MCF 10A (cell line): ENCODE measurements at regions not wholly inside any gene's neighbourhood (a gene's known extent, or its start where the extent isn't known, plus 50 kb on each side); places are given as distances from the start of the nearest gene placed in this dataset.
A peak's percentile ranks its signal among the peaks of the same experiment; 100 is the strongest.
"Not testable (repeated sequence)": the region's sequence is repeated elsewhere in the genome, so short reads cannot be mapped to it uniquely, and the experiment has no call there.

Source experiments
- BruUV-seq: library from RNA; stranded (reverse); fragments of 400-500 nt; replicated peaks from 2 replicates; lab custom pipeline; 2021; lab: Mats Ljungman, UMichigan
- CTCF ChIA-PET: fragments of 300-600 bp; sonication (Branson Sonifier 250); formaldehyde crosslinking; extraction: SDS; loops from one replicate; lab custom pipeline; 2021; ENCODE audit warnings: antibody characterized with exemption, inconsistent platforms; lab: Yijun Ruan, JAX
- POLR2A ChIA-PET: fragments of 300-600, 350-650 bp; sonication (Branson Sonifier 250); formaldehyde crosslinking; extraction: SDS; loops from one replicate; lab custom pipeline; 2020; ENCODE audit warnings: antibody characterized with exemption, inconsistent platforms; lab: Yijun Ruan, JAX
- DNase-seq: peaks from one replicate; pipeline ENCODE4 v3.0.0-alpha.2; 2018; ENCODE audit not compliant: unreplicated experiment
- H3K27ac Mint-ChIP-seq: one replicate; pipeline ENCODE4 v1.8.0; 2022; ENCODE audit warnings: mild to moderate bottlenecking, low read depth, mixed read lengths; ENCODE audit not compliant: unreplicated experiment
- H3K27me3 Mint-ChIP-seq: one replicate; pipeline ENCODE4 v1.8.0; 2022; ENCODE audit warnings: mixed read lengths; ENCODE audit not compliant: insufficient read depth, unreplicated experiment
- H3K36me3 Mint-ChIP-seq: one replicate; pipeline ENCODE4 v1.8.0; 2022; ENCODE audit warnings: mild to moderate bottlenecking, moderate library complexity, mixed read lengths; ENCODE audit not compliant: insufficient read depth, unreplicated experiment
- H3K4me1 Mint-ChIP-seq: one replicate; pipeline ENCODE4 v1.8.0; 2022; ENCODE audit warnings: mixed read lengths; ENCODE audit not compliant: insufficient read depth, unreplicated experiment
- H3K4me3 Mint-ChIP-seq: one replicate; pipeline ENCODE4 v1.8.0; 2022; ENCODE audit warnings: mild to moderate bottlenecking, moderate library complexity, mixed read lengths; ENCODE audit not compliant: unreplicated experiment
- H3K9me3 Mint-ChIP-seq: one replicate; pipeline ENCODE4 v1.8.0; 2022; ENCODE audit warnings: mixed read lengths; ENCODE audit not compliant: unreplicated experiment
- CTCF ChIP-seq: fragments of 200-600 bp; IDR thresholded peaks from one replicate; pipeline ENCODE4 v1.8.0; 2022; ENCODE audit warnings: antibody characterized with exemption, mild to moderate bottlenecking; ENCODE audit not compliant: unreplicated experiment
- intact Hi-C: fragments of 100-400 bp; cut with micrococcal nuclease; formaldehyde crosslinking; loops from 2 replicates; pipeline ENCODE4 v1.14.1; 2022

- peak overlapping the region; percentile 61 for H3K4me3 Mint-ChIP-seq
- peaks cover 5% of the 10 kb centered on the region for H3K4me1 Mint-ChIP-seq
- ChIA-PET POLR2A (interaction anchor here (2.0 kb wide), 1 partner anchor 80 kb away, joined by 8 read pairs; no protein-coding TSS in a partner anchor), CTCF (interaction anchor here (0.6 to 2.6 kb wide), 24 partner anchors 10 to 842 kb away, joined by 3 to 14 read pairs (median 4); no protein-coding TSS in a partner anchor)
- H3K9me3 Mint-ChIP-seq: no peaks in the 10 kb centered on the region
- peak overlapping the region; percentile 46 for H3K27ac Mint-ChIP-seq
- no TSS peak for BruUV-seq
- intact Hi-C loops: loop anchor here (1.0 to 2.0 kb wide), 4 partner anchors 81 to 392 kb away; partner anchors contain the start of gene PPM1B
- peak; percentile 78 for DNase-seq
- TF ChIP-seq CTCF: peak; percentile 89
- H3K27me3 Mint-ChIP-seq: no peaks in the 10 kb centered on the region
- H3K36me3 Mint-ChIP-seq: no peaks in the 10 kb centered on the region
Measured at GRCh38 chr2:44087036-44087713, 81.5 kb upstream of the PPM1B start.

GRCh38 chr2:44087714-44088092, 81.0 kb upstream of the PPM1B start:
- peaks cover 5% of the 10 kb centered on the region for H3K4me1 Mint-ChIP-seq

GRCh38 chr2:44092519-44092918, 76.2 kb upstream of the PPM1B start:
- H3K9me3 Mint-ChIP-seq, H3K27me3 Mint-ChIP-seq, H3K4me1 Mint-ChIP-seq, intact Hi-C loops, DNase-seq, H3K4me3 Mint-ChIP-seq, BruUV-seq, H3K36me3 Mint-ChIP-seq, H3K27ac Mint-ChIP-seq: not testable (repeated sequence)
- ChIA-PET POLR2A (interaction anchor here (0.6 to 0.9 kb wide), 2 partner anchors 9 to 270 kb away, joined by 3 to 4 read pairs; no protein-coding TSS in a partner anchor), CTCF (interaction anchor here (0.6 to 0.7 kb wide), 2 partner anchors 20 to 387 kb away, joined by 4 to 5 read pairs; no protein-coding TSS in a partner anchor)

More at GRCh38 chr2:44087714-44088092, 81.0 kb upstream of the PPM1B start:
- intact Hi-C loops: loop anchor here (1.0 to 2.0 kb wide), 4 partner anchors 81 to 391 kb away; partner anchors contain the start of gene PPM1B
- no peaks in the 10 kb centered on the region for H3K9me3 Mint-ChIP-seq
- peak overlapping the region; percentile 61 for H3K4me3 Mint-ChIP-seq
- no TSS peak for BruUV-seq
- ChIA-PET POLR2A (interaction anchor here (1.1 to 2.0 kb wide), 2 partner anchors 80 to 273 kb away, joined by 3 to 8 read pairs; no protein-coding TSS in a partner anchor), CTCF (interaction anchor here (0.5 to 2.6 kb wide), 16 partner anchors 9 to 1462 kb away, joined by 3 to 14 read pairs (median 4); no protein-coding TSS in a partner anchor)
- no peaks in the 10 kb centered on the region for H3K36me3 Mint-ChIP-seq
- peak overlapping the region; percentile 46 for H3K27ac Mint-ChIP-seq
- no peak for TF ChIP-seq CTCF
- no peaks in the 10 kb centered on the region for H3K27me3 Mint-ChIP-seq
- DNase-seq: no peak

GRCh38 chr2:44093970-44094369, 74.7 kb upstream of the PPM1B start:
- Mint-ChIP-seq H3K27me3 (no peaks in the 10 kb centered on the region), H3K27ac (no peak overlapping the region), H3K4me3 (no peak overlapping the region), H3K36me3 (no peaks in the 10 kb centered on the region), H3K9me3 (no peaks in the 10 kb centered on the region), H3K4me1 (no peaks in the 10 kb centered on the region)
- DNase-seq: no peak
- TF ChIP-seq CTCF: no peak
- BruUV-seq: no TSS peak
- CTCF ChIA-PET: interaction anchor here (0.7 to 1.4 kb wide), 5 partner anchors 8 to 876 kb away, joined by 3 to 4 read pairs (median 3); no protein-coding TSS in a partner anchor
- intact Hi-C loops: no loop called here
- POLR2A ChIA-PET: interaction anchor here (0.8 kb wide), 1 partner anchor 14 kb away, joined by 3 read pairs; no protein-coding TSS in a partner anchor
